ENCODE measurements at regions not wholly inside any gene's neighbourhood (a gene's known extent, or its start where the extent isn't known, plus 50 kb on each side); places are given as distances from the start of the nearest gene placed in this dataset.

GRCh38 chr15:89399238-89400115 lies 64.9 kb upstream of the POLG start:
- no peak for DNase-seq (ENCODE audit: low read depth)

GRCh38 chr15:89398896-89399237 lies 64.2 kb upstream of the POLG start:
- no peak for DNase-seq (ENCODE audit: low read depth)

DNA sequence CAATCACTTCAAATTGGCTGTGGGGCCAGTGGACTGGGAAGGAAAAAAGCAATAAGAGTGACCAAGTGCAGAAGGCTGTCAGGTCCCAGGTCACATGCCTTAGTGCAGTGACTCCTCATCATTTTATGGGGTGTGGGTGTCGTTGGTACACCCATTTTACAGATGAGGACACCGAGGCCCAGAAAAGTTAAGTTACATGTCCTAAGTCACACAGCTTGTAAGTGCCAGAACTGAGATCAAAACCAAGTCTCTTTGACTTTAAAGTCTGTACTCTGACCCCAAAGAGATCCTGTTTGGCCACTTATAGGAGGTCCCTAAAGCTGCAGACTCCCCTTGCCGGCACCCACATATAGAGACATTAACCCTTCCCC lies 63.0 kb upstream of the POLG start:
- no peak for DNase-seq (ENCODE audit: low read depth)

DNA sequence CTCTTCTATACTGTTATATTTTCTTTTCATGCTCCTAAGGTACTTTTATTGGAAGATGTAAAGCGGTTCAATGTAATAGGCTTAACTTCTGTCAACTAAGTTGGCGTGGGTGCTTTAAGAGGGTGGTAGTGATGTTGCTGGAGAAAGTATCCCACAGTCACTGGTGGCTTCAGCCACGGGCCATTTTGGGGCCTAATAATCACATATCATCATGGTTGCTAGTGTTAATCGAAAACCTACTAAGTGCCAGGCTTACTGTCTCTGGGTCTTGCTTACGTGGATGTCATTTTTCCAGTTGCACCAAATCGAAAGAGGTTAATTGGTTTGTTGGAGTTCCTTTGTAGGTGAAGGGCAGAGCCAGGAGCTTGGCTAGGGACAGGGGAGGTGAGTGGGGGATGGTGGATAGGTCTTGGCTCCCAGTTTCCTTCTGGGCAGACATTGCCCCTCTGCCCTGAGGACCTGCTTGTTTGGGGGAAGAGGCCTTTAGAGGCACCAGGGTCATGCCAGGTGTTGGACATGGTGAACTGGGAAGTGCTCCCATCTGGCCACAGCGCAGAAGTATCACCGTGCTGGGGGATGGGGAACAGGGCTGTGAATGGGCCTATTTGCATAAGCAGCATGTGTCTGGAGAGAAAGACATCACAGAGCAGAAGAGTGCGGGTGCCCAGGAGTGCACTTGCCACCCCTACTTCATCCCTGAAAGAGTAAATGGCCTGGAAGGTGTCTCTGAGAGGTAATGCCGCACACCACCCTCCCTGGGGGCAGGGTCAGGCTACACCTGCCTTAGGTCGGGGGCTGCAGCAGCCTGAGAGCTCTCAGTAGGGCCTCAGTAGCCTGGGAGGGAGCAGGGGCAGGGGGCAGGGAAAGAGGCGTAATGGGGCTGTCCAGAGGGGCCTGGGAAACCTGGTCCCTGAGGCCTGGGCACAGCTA lies 62.4 kb upstream of the POLG start:
- DNase-seq (ENCODE audit: low read depth) = no peak

DNA sequence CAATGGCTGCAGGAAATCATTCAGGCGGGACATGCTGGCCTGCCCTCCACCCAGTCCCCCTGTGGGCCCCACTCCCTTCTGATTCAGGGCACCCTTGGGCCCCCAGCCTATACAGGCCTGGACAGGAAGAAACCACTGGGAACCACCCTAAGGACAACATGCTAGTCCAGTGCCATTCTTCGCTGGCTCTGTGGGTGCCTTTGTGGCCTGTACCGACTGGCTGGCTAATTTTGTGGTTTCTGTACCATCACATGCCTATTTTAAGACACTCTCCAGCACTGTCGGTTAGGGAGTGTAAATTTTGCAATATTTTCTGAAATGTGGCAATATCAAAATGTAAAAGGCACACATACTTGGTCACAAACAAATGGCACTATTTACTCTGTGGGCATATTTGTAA lies 61.4 kb upstream of the POLG start:
- DNase-seq (ENCODE audit: low read depth) = no peak

DNA sequence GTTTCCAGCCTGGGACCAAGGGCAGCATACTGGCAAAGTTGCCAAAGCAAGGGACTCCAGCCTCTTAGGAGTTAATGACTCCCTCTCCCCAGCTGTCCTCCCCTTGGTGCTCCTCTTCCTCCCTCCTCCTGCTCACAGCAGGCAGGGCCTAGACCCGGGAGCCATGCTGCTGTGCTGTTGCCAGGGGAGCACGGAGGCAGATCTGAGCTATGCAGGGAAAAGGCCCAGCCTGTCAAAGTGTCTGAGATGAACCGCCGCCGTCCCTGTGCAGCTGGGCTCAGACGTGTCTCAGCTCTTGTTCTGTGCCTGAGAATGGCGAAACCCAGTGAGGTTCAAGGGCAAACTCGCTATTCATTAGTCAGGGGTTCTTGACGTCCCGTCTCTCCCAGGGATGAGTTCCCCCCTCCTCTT lies 60.8 kb upstream of the POLG start:
- no peak for DNase-seq (ENCODE audit: low read depth)

- DNase-seq (ENCODE audit: low read depth) = no peak
Measured at GRCh38 chr15:89395031-89395430, 60.4 kb upstream of the POLG start.

DNA sequence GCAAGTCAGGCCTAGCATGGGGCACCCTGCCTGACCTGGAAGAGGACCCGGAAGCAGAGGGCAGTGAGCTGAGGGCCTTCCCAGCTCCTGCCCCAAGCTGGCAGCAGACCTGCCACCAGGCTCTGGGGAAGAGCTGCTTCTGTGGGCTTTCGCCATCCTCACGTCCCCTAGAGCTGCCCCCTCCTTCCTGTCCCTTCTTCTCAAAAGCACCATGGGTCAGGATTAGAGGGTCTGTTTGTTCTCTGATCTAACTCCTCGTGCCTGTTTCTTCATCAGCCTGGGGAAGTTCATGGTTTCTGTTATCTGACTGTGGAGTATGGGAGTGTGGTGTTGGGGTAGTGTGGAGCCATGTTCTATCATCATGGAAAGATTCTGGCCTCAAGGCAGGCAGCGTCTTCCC lies 58.4 kb upstream of the POLG start:
- no peak for DNase-seq (ENCODE audit: low read depth)

DNA sequence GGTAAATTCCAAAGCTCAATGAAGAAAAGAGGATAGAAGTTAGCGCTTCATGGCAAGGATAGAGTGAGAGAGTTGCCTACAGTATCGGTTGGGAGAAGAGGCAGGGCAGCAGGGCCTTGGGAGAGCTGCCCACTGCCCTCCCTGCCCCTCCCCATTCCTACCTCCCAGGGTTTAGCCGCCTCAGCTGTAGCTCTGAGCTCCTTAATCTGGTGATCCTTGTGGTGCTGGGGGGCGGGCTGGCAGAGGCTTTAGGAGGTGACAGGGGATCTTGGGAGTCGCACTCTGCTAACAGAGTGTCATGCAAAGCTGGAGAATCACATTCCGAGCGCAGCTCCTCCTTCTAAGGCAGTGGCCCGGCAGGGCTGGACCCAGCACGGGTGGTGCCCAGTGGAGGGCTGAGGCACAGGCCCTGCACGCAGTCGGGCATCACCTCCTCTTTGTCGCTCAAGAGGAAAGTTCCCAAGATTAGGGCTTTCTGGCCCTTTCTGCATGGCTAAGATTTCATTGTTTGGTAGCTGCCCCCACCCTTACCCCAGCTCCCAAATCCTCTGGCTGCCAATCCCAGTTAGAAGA lies 57.1 kb upstream of the POLG start:
- no peak for DNase-seq (ENCODE audit: low read depth)

DNA sequence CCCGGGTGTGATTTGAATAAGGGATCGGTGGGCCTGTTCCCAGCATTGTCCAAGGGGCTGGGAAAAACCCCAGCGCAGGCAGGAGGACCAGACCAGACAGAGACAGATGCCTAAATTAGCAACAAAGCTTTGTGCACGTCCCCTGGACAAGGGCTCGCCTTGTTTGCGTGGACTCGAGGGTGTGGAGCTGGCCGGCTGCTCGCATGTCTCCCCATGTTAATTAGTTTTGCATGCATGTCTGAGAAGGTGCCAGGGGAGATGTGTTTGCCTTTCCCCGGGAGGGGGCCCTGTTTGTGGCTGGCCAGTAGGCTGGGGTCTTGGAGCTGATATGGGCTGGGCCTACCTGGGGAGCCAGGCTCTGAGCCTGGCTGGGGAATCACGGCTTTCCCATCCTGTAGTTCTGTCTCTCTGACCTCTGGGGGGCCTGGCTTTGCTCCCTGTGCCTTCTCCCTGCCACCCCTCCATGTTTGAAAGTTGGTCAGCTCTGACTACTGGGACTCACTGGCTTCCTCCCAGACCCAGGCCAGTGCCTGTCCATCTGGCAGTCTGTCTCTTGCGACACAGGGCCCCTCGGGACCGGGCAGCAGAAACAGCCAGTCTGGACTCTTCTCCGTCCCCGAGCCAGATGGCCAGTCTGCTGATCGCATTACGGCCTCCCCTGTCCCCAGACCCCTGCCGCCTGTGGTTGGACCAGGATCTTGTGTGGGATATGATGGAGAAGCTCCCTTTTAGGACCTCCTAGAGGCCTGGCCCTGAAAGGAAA lies 55.4 kb upstream of the POLG start:
- no peak for DNase-seq (ENCODE audit: low read depth)

- DNase-seq (ENCODE audit: low read depth) = no peak
Measured at GRCh38 chr15:89387140-89387903, 52.7 kb upstream of the POLG start.

DNA sequence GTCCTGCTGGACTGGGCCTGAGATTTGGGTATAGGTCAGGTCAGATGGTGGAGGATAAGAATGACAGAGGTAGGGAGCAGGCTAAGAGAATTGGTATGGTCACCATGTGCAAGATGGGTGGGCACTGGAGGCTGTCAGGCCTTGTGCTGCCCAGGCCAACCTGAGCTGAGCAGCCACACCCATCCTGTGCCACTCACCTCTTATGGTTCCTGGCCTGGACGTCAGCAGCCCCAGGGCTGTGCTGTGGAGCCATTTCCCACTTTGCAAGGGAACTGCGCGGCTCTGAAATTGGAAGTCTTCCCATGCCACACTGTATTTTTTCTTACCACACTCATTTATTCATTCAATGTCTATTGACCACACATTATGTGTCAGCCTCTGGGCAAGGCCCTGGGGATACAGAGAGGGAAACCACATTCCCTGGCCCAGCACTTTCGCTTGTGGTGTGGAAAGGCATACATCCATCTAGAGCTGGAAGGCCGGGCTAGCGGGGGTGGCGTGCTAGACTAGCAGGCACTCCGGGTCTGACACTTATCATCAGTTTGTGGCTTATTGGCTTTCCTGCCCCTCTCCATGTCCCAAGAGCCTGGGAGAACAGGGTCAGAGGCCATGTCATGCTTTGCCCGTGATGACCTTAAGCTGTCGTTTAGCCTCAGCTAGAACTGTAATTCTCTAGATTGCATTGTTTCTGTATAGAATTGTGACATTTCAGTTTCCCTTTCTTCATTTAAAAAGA lies 51.1 kb upstream of the POLG start:
- peak; percentile 85 for DNase-seq (ENCODE audit: low read depth)
